ENCODE measurements at regions not wholly inside any gene's neighbourhood (a gene's known extent, or its start where the extent isn't known, plus 50 kb on each side); places are given as distances from the start of the nearest gene placed in this dataset.
"Not testable (repeated sequence)": the region's sequence is repeated elsewhere in the genome, so short reads cannot be mapped to it uniquely, and the experiment has no call there.

DNA sequence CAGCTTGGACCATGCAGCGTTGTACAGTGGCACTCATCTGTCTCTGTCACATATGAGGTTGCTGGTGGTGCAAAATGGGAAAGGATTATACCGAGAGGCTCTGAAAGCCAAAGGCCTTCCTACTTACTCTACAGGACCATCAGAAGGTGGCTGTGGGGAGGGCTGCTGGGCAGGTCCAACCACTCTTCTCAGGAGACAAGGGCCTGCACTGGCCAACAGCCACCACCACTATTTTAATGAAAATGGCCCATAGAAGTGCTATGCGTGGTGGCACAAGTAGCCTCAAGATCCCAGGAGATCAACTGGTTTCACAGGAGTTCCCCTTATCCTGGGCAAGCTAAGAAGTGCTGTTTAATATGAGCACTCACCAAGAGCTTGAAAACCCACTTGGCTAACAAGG lies 52.3 kb downstream of the MRPL57 start:
- no peak for DNase-seq

DNA sequence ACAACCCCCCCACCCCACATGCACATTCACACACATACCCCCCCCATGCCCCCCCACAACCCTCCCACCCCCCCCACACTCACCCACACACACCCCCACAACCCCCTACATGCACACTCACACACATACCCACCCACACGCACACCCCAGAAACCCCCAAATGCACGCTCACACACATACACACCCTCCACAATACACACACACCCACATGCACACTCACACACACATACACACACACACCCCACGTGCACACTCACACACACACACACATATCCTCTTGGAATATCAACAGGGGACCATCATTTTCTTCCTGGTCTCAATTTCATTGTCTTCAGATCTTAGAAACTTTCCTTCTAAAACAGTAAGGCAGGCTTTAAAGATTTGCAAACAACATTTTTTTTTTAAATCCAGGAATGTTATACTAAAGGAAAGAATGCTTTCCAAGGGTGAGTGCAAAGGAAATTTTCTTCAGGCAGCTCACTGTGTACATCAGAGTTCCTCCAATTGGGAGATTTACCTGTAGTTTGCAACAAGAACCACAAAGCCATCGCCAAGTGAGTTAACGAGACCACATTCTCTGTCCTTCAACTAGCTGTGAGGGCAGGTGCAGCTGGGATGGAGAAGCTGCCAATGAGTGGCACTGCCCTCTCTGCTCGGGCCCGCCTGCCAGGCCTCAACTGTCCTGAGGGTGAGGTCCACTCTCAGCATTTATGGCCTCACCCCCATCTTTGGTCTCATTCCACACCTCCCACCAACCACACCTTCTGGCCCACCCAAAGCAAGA lies 53.0 kb downstream of the MRPL57 start:
- no peak for DNase-seq

DNA sequence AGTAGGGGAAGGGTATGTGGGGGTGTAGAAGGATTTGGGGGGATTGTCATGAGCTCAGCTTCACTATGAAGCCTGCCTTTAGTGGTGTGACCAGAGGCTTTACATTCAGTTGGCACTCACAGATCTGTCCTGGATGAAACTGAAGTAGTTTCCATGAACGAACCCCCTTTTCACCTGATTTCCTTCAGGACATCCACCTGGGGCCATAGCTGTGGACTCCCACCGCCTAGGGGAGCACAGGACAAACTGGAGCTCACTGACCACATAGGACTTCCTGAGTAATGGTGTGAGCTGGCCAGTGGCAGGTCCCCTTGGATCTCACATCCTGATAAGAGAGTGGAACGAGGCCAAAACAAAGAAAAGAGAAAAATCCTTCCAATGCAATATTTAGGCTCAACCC lies 54.1 kb downstream of the MRPL57 start:
- no peak for DNase-seq

GRCh38 chr13:21231426-21231940 lies 55.0 kb downstream of the MRPL57 start:
- DNase-seq: no peak

DNA sequence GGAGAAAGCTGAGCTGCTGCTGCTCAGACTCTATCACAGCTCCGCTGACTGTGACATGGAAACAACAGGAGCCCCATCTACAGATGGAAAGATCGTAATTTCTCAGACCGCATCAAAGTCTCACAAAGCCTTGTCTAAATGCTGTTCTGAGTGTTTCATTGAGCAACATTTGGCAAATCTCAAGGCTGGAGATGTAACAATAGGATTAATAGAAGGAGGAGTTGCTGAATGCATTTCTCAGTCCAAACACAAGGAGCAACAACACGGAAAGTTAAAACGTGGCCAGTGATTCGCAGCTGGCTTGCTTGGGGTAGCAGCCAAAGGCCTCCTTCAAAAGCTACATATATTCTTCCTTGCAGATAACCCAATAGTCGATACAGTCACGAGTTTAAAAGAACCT lies 55.7 kb downstream of the MRPL57 start:
- DNase-seq: no peak

DNA sequence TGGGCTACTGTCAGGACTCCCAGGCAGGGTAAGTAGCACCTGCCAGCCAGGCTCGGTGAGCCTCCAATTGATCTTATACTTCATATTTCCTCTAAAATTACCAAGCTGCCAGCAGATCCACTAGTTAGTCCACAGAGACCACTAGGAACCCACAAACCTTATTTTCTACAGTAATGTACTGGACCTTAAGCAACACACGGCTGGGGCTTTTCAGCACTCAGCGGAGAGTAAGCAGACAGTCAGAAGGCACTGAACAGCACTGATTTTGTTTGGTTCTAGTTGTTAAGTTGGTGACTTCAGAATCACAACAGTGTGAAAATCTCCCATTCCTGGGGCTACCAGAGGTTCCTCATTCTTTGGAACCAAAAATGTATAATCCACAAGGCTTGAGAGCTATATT lies 56.1 kb downstream of the MRPL57 start:
- no peak for DNase-seq

- DNase-seq: no peak
Observed at GRCh38 chr13:21233086-21233485, 56.6 kb downstream of the MRPL57 start.

DNA sequence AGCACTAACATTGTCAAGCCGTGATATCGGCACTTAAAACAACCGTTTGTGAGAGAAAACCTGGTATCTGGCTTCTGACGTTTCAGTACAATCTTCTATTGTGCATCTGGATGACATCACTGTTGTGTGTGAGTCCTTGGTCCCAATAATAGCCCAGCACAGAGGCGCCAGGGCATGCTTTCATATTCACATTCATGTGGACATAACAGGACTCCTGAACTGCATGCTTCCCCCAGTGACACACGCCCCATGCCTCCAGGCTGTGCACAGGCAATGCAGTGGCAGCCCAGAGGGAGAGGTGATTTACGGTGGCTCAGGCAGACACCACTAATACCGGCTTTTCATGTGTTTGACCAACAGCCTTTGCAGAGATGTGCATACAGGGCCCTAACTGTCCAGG lies 58.1 kb downstream of the MRPL57 start:
- DNase-seq: no peak

DNA sequence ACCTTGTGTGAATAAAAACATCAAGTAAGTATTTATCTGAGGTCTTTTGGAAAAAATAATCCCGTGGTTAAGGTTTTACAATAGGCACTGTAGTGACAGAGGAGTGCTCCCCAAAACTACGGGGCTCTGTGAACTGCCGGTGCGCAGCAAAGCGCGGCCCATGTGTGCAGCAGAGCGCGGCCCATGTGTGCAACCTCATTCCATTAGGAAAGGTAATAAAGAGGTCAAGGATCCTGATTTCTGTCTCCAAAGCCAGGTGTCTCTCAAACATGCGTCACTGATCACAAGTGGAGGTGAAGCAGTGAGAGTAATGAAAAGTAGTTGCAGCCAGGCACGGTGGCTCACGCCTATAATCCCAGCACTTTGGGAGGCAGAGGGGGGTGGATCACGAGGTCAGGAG lies 58.7 kb downstream of the MRPL57 start:
- DNase-seq: no peak

- DNase-seq: no peak
Observed at GRCh38 chr13:21237081-21237480, 60.6 kb downstream of the MRPL57 start.

GRCh38 chr13:21238267-21238666 lies 61.8 kb downstream of the MRPL57 start:
- no peak for DNase-seq

GRCh38 chr13:21240586-21240985 lies 64.1 kb downstream of the MRPL57 start:
- no peak for DNase-seq

- no peak for DNase-seq
Observed at GRCh38 chr13:21242236-21242635, 65.8 kb downstream of the MRPL57 start.

DNA sequence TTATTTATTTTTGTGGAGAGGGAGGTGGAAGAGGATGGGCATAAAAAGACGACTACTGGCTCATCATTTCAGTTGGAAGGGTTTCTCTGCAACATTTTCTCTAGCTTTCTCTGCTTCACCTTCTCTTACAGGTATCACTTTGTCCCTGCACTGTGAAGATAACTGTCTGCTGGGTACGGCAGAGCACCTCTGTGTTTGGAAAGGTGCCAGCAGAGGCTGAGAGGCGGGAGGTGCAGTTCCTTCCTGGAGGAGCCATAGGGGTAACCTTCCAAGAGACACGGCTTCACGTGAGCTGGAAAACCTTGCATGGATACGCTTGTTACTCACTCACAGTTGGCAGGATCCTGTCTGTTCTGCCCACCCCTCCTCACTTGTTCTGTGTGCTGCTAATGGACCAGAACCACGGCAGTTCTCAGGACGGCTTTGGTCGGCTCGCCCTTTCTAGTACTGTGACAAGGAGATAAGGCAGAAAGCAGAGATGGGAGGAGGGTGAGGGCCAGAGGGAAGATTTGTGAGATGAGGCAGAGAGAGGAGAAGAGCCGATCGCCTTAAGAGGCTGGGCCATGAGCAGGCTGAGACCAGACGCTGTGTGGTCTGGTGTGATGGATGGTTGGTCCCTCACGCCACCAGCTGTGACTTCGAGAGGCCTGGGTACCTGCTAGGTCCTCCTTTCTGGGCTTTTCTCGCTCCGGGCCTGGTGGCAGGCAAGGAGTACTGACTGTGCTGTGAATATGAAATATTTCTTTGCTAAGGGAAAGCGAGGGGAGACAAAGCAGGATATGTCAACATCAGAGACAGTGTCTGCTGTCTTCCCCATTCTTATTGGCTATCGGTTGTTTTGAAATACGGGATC lies 66.8 kb downstream of the MRPL57 start:
- no peak for DNase-seq

GRCh38 chr13:21243898-21244184 lies 67.4 kb downstream of the MRPL57 start:
- DNase-seq: not testable (repeated sequence)

GRCh38 chr13:21246761-21247452 lies 70.4 kb downstream of the MRPL57 start:
- no peak for DNase-seq

GRCh38 chr13:21256351-21256761 lies 79.9 kb downstream of the MRPL57 start:
- no peak for DNase-seq

GRCh38 chr13:21256891-21257290 lies 80.4 kb downstream of the MRPL57 start:
- DNase-seq: no peak

DNA sequence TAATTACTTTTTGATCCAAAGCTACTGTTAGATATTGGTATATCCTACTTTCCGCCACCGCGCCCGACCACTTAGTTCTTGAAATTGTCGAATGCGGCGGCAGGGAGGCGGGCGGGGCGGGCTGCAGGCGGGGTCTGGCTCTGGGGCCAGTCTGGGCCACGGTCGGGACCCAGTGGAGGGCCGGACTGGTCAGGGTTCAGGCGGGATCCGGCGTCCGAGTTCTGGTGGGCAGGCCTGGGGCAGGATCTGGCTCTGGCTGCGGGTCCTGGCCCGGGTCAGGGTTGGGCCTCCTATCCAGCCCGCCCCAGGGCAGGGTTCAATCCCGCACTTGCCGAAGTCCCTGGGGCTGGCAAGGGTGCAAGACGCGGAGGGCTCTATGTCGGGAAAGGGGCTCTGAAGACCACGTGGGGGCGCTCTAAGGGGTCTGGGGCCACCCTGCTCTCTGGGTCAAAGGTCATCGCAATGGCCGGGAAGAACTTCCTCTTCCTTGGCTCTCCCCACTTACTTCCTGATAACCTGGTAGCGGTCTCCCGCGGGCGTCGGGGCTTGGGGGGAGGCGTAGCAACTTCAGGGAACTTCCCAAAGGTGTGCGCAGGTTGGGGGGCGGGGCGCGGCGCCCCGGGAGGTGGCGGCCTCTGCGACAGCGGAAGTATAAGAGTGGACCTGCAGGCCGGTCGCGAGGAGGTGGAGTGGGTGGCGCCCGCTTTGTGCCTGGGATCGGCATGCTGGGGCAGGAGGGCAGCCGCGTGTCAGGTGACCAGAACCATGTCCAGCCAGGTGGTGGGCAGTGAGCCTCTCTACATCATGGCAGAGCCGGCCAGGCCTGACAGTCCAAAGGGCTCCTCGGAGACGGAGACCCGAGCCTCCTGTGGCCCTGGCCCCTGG lies 83.4 kb downstream of the MRPL57 start:
- DNase-seq: no peak

- not testable (repeated sequence) for DNase-seq
Observed at GRCh38 chr13:21260561-21261290, 84.3 kb downstream of the MRPL57 start.

DNA sequence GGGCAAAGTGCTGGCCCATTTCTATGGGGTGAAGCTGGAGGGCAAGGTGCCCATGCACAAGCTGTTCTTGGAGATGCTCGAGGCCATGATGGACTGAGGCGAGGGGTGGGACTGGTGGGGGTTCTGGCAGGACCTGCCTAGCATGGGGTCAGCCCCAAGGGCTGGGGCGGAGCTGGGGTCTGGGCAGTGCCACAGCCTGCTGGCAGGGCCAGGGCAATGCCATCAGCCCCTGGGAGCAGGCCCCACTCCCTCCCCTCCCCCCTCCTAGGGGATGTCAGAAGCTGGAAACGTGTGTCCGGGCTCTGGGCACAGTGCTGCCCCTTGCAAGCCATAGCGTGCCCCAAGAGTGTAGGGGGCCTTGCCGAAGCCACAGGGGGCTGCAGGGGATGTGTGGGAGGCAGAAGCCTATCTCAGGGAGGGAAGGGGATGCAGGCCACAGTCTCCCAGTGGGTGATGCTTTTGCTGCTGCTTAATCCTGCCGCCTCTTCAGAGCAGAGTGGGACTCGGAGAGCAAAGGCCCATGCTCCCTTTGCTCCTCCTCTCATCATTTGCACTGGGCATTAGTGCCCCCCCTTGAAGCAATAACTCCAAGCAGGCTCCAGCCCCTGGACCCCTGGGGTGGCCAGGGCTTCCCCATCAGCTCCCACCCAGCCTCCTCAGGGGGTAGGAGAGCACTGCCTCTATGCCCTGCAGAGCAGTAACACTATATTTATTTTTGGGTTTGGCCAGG lies 85.2 kb downstream of the MRPL57 start:
- not testable (repeated sequence) for DNase-seq
